H1 (cell line): ENCODE measurements at regions not wholly inside any gene's neighbourhood (a gene's known extent, or its start where the extent isn't known, plus 50 kb on each side); places are given as distances from the start of the nearest gene placed in this dataset.

ENCODE experiments used
- CTCF ChIA-PET: fragments of 300-600 bp; sonication (Branson Sonifier 250); formaldehyde crosslinking; loops from one replicate; lab custom pipeline; 2021; ENCODE audit not compliant: partially characterized antibody; lab: Charles Lee
- POLR2A ChIA-PET: fragments of 300-600 bp; sonication (Branson Sonifier 250); formaldehyde crosslinking; loops from one replicate; lab custom pipeline; 2021; ENCODE audit warnings: inconsistent platforms; ENCODE audit not compliant: partially characterized antibody; lab: Charles Lee
- DNase-seq, 2 experiments: peaks; one replicate each; pipeline versions ENCODE4 v3.0.0 to v3.0.0-alpha.2; 2010 to 2022; ENCODE audit warnings: low spot score in 2 of 2, low read depth in 1 of 2, mixed read lengths in 1 of 2
- FAIRE-seq: peaks from 2 replicates; lab custom pipeline; 2011; peaks lifted over from hg19 to GRCh38; lab: Jason Lieb, UNC
- H2AFZ ChIP-seq: 2 replicates; pipeline ENCODE4 v1.8.1; 2012; ENCODE audit warnings: low read length, inconsistent platforms
- H2AK5ac ChIP-seq: 2 replicates; pipeline ENCODE4 v1.6.1; 2013; ENCODE audit warnings: low read depth, low read length
- H2BK120ac ChIP-seq: replicated peaks from 2 replicates; pipeline ENCODE3; 2013; ENCODE audit warnings: low read depth, low read length, inconsistent platforms
- H2BK12ac ChIP-seq: 2 replicates; pipeline ENCODE4 v1.6.1; 2013; ENCODE audit warnings: low read depth, low read length
- H2BK15ac ChIP-seq: 2 replicates; pipeline ENCODE4 v1.6.1; 2013; ENCODE audit warnings: low read length
- H2BK20ac ChIP-seq: 2 replicates; pipeline ENCODE4 v1.6.1; 2013; ENCODE audit warnings: low read length
- H2BK5ac ChIP-seq: 2 replicates; pipeline ENCODE4 v1.6.1; 2013; ENCODE audit warnings: low read depth, low read length
- H3K14ac ChIP-seq: 2 replicates; pipeline ENCODE4 v1.6.1; 2013; ENCODE audit warnings: inconsistent platforms; ENCODE audit not compliant: insufficient read length
- H3K18ac ChIP-seq: 2 replicates; pipeline ENCODE4 v1.6.1; 2013; ENCODE audit warnings: low read length; ENCODE audit errors: extremely low read depth
- H3K23ac ChIP-seq: 2 replicates; pipeline ENCODE4 v1.6.1; 2013; ENCODE audit warnings: inconsistent platforms; ENCODE audit not compliant: insufficient read length
- H3K23me2 ChIP-seq: 2 replicates; pipeline ENCODE4 v1.6.1; 2013; ENCODE audit warnings: low read depth, low read length
- H3K27ac ChIP-seq: 2 replicates; pipeline ENCODE4 v1.6.1; 2011; ENCODE audit warnings: low read depth, low read length, inconsistent platforms
- H3K27me3 ChIP-seq, 4 experiments: replicated peaks in 1 of 4; 1 replicate in 1 of 4; 2 replicates in 3 of 4; pipeline versions ENCODE4 v1.6.1 to v1.8.1; 2011 to 2013; ENCODE audit warnings: low read length in 3 of 4, mild to moderate bottlenecking in 3 of 4, inconsistent platforms in 2 of 4, mixed read lengths in 2 of 4, moderate library complexity in 1 of 4; ENCODE audit not compliant: control insufficient read depth in 3 of 4, insufficient read depth in 3 of 4; ENCODE audit errors: extremely low read depth in 1 of 4
- H3K36me3 ChIP-seq, 4 experiments: 2 replicates each; pipeline versions ENCODE4 v1.6.1 to v1.8.1; 2011 to 2013; ENCODE audit warnings: mild to moderate bottlenecking in 4 of 4, low read length in 3 of 4, moderate library complexity in 2 of 4, control low read depth in 1 of 4, inconsistent platforms in 1 of 4; ENCODE audit not compliant: insufficient read depth in 4 of 4, control insufficient read depth in 2 of 4
- H3K4ac ChIP-seq: replicated peaks from 2 replicates; pipeline ENCODE3; 2013; ENCODE audit warnings: low read length, low read depth, mixed read lengths, inconsistent platforms; ENCODE audit not compliant: insufficient read length
- H3K4me1 ChIP-seq, 4 experiments: replicated peaks in 1 of 4; 1 replicate in 1 of 4; 2 replicates in 3 of 4; pipeline versions ENCODE4 v1.6.1 to v1.8.1; 2011 to 2013; ENCODE audit warnings: low read length in 3 of 4, inconsistent platforms in 2 of 4, mixed read lengths in 1 of 4; ENCODE audit not compliant: insufficient read depth in 4 of 4, control insufficient read depth in 3 of 4
- H3K4me2 ChIP-seq, 2 experiments: 2 replicates each; pipeline versions ENCODE4 v1.6.1 to v1.8.1; 2011 to 2013; ENCODE audit warnings: low read depth in 2 of 2, low read length in 2 of 2, control low read depth in 1 of 2, inconsistent platforms in 1 of 2, mild to moderate bottlenecking in 1 of 2; ENCODE audit not compliant: insufficient read depth in 1 of 2
- H3K4me3 ChIP-seq, 4 experiments: fragments of 200-600, 300-600 bp in 1 of 4; sonication (generic), shearing (Covaris generic), sonication (Bioruptor Twin) in 1 of 4; 2 replicates each; pipeline versions ENCODE4 v1.5.1 to v1.8.1; 2011 to 2016; ENCODE audit warnings: low read length in 4 of 4, low read depth in 3 of 4, control low read depth in 2 of 4, inconsistent platforms in 2 of 4, mild to moderate bottlenecking in 2 of 4, mixed read lengths in 1 of 4, moderate library complexity in 1 of 4; ENCODE audit not compliant: insufficient read depth in 2 of 4; ENCODE audit errors: extremely low read depth in 1 of 4
- H3K56ac ChIP-seq: replicated peaks from 2 replicates; pipeline ENCODE3; 2013; ENCODE audit warnings: low read depth, mild to moderate bottlenecking, mixed read lengths, low read length, inconsistent platforms; ENCODE audit not compliant: insufficient read length
- H3K79me1 ChIP-seq: 2 replicates; pipeline ENCODE4 v1.6.1; 2013; ENCODE audit warnings: low read depth, low read length, control low read depth
- H3K79me2 ChIP-seq, 2 experiments: 2 replicates each; pipeline versions ENCODE4 v1.6.1 to v1.8.1; 2012 to 2013; ENCODE audit warnings: low read length in 2 of 2, mild to moderate bottlenecking in 2 of 2, inconsistent platforms in 1 of 2; ENCODE audit not compliant: insufficient read depth in 2 of 2, control insufficient read depth in 1 of 2
- H3K9ac ChIP-seq, 4 experiments: replicated peaks in 1 of 4; 1 replicate in 1 of 4; 2 replicates in 3 of 4; pipeline versions ENCODE4 v1.6.1 to v1.8.1; 2011 to 2013; ENCODE audit warnings: low read depth in 3 of 4, low read length in 3 of 4, control low read depth in 2 of 4, mild to moderate bottlenecking in 2 of 4, moderate library complexity in 2 of 4, inconsistent platforms in 1 of 4; ENCODE audit errors: extremely low read depth in 1 of 4
- H3K9me3 ChIP-seq, 2 experiments: 2 replicates each; pipeline versions ENCODE4 v1.6.1 to v1.8.1; 2012 to 2013; ENCODE audit warnings: mild to moderate bottlenecking in 2 of 2, moderate library complexity in 2 of 2, control low read depth in 1 of 2, inconsistent platforms in 1 of 2, low read depth in 1 of 2, low read length in 1 of 2, mixed read lengths in 1 of 2; ENCODE audit not compliant: insufficient read depth in 2 of 2
- H4K20me1 ChIP-seq, 2 experiments: replicated peaks in 1 of 2; 2 replicates each; pipeline versions ENCODE3 to v1.8.1; 2011 to 2013; ENCODE audit warnings: inconsistent platforms in 2 of 2, low read length in 2 of 2, mild to moderate bottlenecking in 1 of 2; ENCODE audit not compliant: insufficient read depth in 2 of 2, control insufficient read depth in 1 of 2
- H4K5ac ChIP-seq: 2 replicates; pipeline ENCODE4 v1.6.1; 2013; ENCODE audit warnings: low read length, low read depth, mixed read lengths, inconsistent platforms; ENCODE audit not compliant: insufficient read length
- H4K8ac ChIP-seq: 2 replicates; pipeline ENCODE4 v1.8.0; 2013; ENCODE audit warnings: mild to moderate bottlenecking, moderate library complexity, low read length, inconsistent platforms; ENCODE audit not compliant: insufficient read depth; ENCODE audit errors: extremely low read depth
- H4K91ac ChIP-seq: replicated peaks from 2 replicates; pipeline ENCODE3; 2013; ENCODE audit warnings: low read length, mixed read lengths, inconsistent platforms; ENCODE audit not compliant: insufficient read length
- CEBPB ChIP-seq: IDR thresholded peaks from 2 replicates; pipeline ENCODE4 v1.6.1; 2012; ENCODE audit warnings: low read depth, low read length
- HDAC2 ChIP-seq, 2 experiments: fragments of 300-600 bp in 1 of 2; sonication (generic) in 1 of 2; IDR thresholded peaks; 2 replicates each; pipeline ENCODE4 v1.6.1; 2011 to 2012; ENCODE audit warnings: low read depth in 2 of 2, low read length in 2 of 2, mild to moderate bottlenecking in 2 of 2, moderate library complexity in 2 of 2, borderline replicate concordance in 1 of 2, inconsistent platforms in 1 of 2
- HDAC6 ChIP-seq: IDR thresholded peaks from one replicate; pipeline ENCODE4 v1.7.1; 2012; ENCODE audit warnings: low read depth, mild to moderate bottlenecking, inconsistent platforms, low read length, moderate library complexity
- JUND ChIP-seq: IDR thresholded peaks from 2 replicates; pipeline ENCODE4 v1.6.1; 2011; ENCODE audit warnings: mild to moderate bottlenecking, improper control_type of control experiment, low read length
- KDM5A ChIP-seq: fragments of 200-600 bp; IDR thresholded peaks from 2 replicates; pipeline ENCODE4 v1.7.1; 2012; ENCODE audit warnings: mild to moderate bottlenecking, low read length, inconsistent platforms, mixed read lengths
- SUZ12 ChIP-seq: fragments of 200-600 bp; sonication (generic); IDR thresholded peaks from 2 replicates; pipeline ENCODE4 v1.6.1; 2012; ENCODE audit warnings: mild to moderate bottlenecking, inconsistent platforms, low read length, moderate library complexity, mixed read lengths
- WGBS, 2 experiments: shearing (Covaris generic) in 1 of 2; methylation state at CpG; one replicate each; pipeline versions ENCODE4 v1.1.6 to v1.1.7; 2013 to 2015; ENCODE audit warnings: low lambda C conversion rate in 2 of 2, mixed read lengths in 2 of 2, inconsistent platforms in 1 of 2, low coverage in 1 of 2, missing lambda C conversion rate in 1 of 2; ENCODE audit not compliant: insufficient replicate concordance in 2 of 2, insufficient coverage in 1 of 2, insufficient read length in 1 of 2; ENCODE audit errors: extremely low coverage in 1 of 2, missing lambda C conversion rate in 1 of 2; 5-methylcytosine and 5-hydroxymethylcytosine counted together

DNA sequence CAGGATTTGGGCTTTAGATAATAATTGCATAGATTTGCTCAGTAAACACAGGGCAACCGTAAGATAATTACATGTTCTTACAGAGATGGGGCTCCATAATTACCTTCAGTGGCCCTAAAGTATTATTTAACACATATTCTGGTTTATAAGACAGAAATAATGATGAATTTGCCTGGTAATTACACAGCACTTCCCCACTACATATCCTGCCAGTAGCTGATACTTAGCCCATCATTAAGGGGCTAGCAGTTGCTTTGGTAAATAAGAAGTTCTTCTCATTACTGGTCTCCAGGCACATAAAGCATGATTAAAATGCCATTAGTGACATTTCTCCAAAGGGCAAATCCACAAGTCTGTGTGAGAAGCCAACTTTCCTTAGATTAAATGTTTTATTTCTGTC, 158.7 kb downstream of the NUAK1 start:
- H3K79me2 ChIP-seq = no peaks in the 10 kb centered on the region
- no peaks in the 10 kb centered on the region for H4K20me1 ChIP-seq
- 83% methylated on average over 1 of the region's 1 CpG; no CpG with 5 or more reads in 1 of the 2 experiments for WGBS, 2 experiments
- no peak overlapping the region for H3K14ac ChIP-seq
- no peaks in the 10 kb centered on the region for H3K36me3 ChIP-seq
- DNase-seq = no peak
- H3K27ac ChIP-seq = no peak overlapping the region
- no peaks in the 10 kb centered on the region for H3K9me3 ChIP-seq
- no peak overlapping the region for H3K4me3 ChIP-seq
- peaks cover 0 to 5% (median 2%) of the 10 kb centered on the region in 4 experiments; a peak in 3 of 7 replicates for H3K4me1 ChIP-seq
- H3K18ac ChIP-seq = no peak overlapping the region
- no peak overlapping the region for H2BK20ac ChIP-seq
- no peak overlapping the region for H4K5ac ChIP-seq
- TF ChIP-seq JUND (no peak), HDAC2 (IDR thresholded peaks at IDR 0.05; ENCODE audit: borderline replicate concordance in 1 of 2, low read depth in 2 of 2, low read length in 2 of 2) (no peak), KDM5A (no peak), CEBPB (no peak), SUZ12 (no peak), HDAC6 (no peak)
- TF ChIP-seq, all 59 proteins: peak for 0
- H2BK15ac ChIP-seq = no peak overlapping the region
- H4K8ac ChIP-seq = no peak overlapping the region; the same call in 1 of the 2 replicates
- no peak overlapping the region for H3K56ac ChIP-seq
- POLR2A ChIA-PET = no interaction called here
- no peaks in the 10 kb centered on the region for H3K27me3 ChIP-seq
- no peak overlapping the region for H2AK5ac ChIP-seq
- H2AFZ ChIP-seq = no peak overlapping the region
- no peak overlapping the region for H4K91ac ChIP-seq
- no peaks in the 10 kb centered on the region; the same call in 1 of the 2 replicates for H3K23me2 ChIP-seq
- no peak overlapping the region for H3K4ac ChIP-seq
- H2BK12ac ChIP-seq = no peak overlapping the region
- H2BK5ac ChIP-seq = no peak overlapping the region
- no peak overlapping the region for H3K23ac ChIP-seq
- no peak for FAIRE-seq
- no peak overlapping the region for H2BK120ac ChIP-seq
- H3K9ac ChIP-seq = no peak overlapping the region
- CTCF ChIA-PET = interaction anchor here (0.6 to 1.4 kb wide), 2 partner anchors 19 to 33 kb away, joined by 3 read pairs; no protein-coding TSS in a partner anchor
- no peaks in the 10 kb centered on the region for H3K79me1 ChIP-seq
- H3K4me2 ChIP-seq = no peak overlapping the region
